WTC11 (cell line): ENCODE measurements at regions not wholly inside any gene's neighbourhood (a gene's known extent, or its start where the extent isn't known, plus 50 kb on each side); places are given as distances from the start of the nearest gene placed in this dataset.

Experiments used
- ATAC-seq: fragments of 200-7000 bp; cut with Tn5 transposase; 2 replicates; pipeline ENCODE4 v1.10.0; 2021; ENCODE audit warnings: mild to moderate bottlenecking, moderate library complexity
- CTCF ChIA-PET: fragments of 300-600 bp; sonication (Branson Sonifier 250); formaldehyde crosslinking; loops from one replicate; lab custom pipeline; 2021; ENCODE audit warnings: antibody characterized with exemption; lab: Charles Lee
- POLR2A ChIA-PET: fragments of 350-600 bp; sonication (Branson Sonifier 250); formaldehyde crosslinking; loops from one replicate; lab custom pipeline; 2021; ENCODE audit warnings: antibody characterized with exemption; lab: Charles Lee
- DNase-seq: peaks from one replicate; pipeline ENCODE4 v3.0.0; 2021; ENCODE audit warnings: low spot score
- H3K27ac Mint-ChIP-seq: 2 replicates; pipeline ENCODE4 v1.8.0; 2021; ENCODE audit warnings: mixed read lengths
- H3K27me3 Mint-ChIP-seq: 2 replicates; pipeline ENCODE4 v1.8.0; 2021; ENCODE audit warnings: low read depth, mild to moderate bottlenecking, moderate library complexity, mixed read lengths
- H3K36me3 Mint-ChIP-seq: 2 replicates; pipeline ENCODE4 v1.8.0; 2021; ENCODE audit warnings: mixed read lengths
- H3K4me1 Mint-ChIP-seq: 2 replicates; pipeline ENCODE4 v1.8.0; 2022; ENCODE audit warnings: mixed read lengths
- H3K4me3 Mint-ChIP-seq: 2 replicates; pipeline ENCODE4 v1.8.0; 2021; ENCODE audit warnings: mild to moderate bottlenecking, moderate library complexity, mixed read lengths
- H3K9me3 Mint-ChIP-seq: 2 replicates; pipeline ENCODE4 v1.8.0; 2021; ENCODE audit warnings: mixed read lengths
- CREB1 ChIP-seq: sonication (generic); formaldehyde crosslinking; IDR thresholded peaks from 2 replicates; pipeline ENCODE4 v1.8.0; 2023; ENCODE audit warnings: mild to moderate bottlenecking, missing genetic modification reagents
- EMX1 ChIP-seq: fragments of 250-450 bp; sonication (Bioruptor Pico); IDR thresholded peaks from 2 replicates; pipeline ENCODE4 v1.8.0; 2021; ENCODE audit warnings: mild to moderate bottlenecking
- FOXK1 ChIP-seq: sonication (generic); formaldehyde crosslinking; IDR thresholded peaks from 2 replicates; pipeline ENCODE4 v1.8.0; 2022; ENCODE audit warnings: mild to moderate bottlenecking, moderate library complexity, missing genetic modification reagents
- NFATC4 ChIP-seq: fragments of 250-450 bp; sonication (Bioruptor Pico); IDR thresholded peaks from 2 replicates; pipeline ENCODE4 v1.9.0; 2021; ENCODE audit warnings: mild to moderate bottlenecking
- SMAD3 ChIP-seq: sonication (generic); formaldehyde crosslinking; IDR thresholded peaks from 2 replicates; pipeline ENCODE4 v1.8.0; 2022; ENCODE audit warnings: missing genetic modification reagents, mild to moderate bottlenecking, borderline replicate concordance
- SOX15 ChIP-seq: fragments of 250-450 bp; sonication (Bioruptor Pico); IDR thresholded peaks from 2 replicates; pipeline ENCODE4 v1.9.0; 2021; ENCODE audit warnings: mild to moderate bottlenecking
- TCF7 ChIP-seq: sonication (generic); formaldehyde crosslinking; IDR thresholded peaks from 2 replicates; pipeline ENCODE4 v1.8.0; 2022; ENCODE audit warnings: mild to moderate bottlenecking, low read depth, missing genetic modification reagents, moderate library complexity
- TEAD4 ChIP-seq: sonication (generic); formaldehyde crosslinking; IDR thresholded peaks from 2 replicates; pipeline ENCODE4 v1.8.0; 2022; ENCODE audit warnings: mild to moderate bottlenecking, missing genetic modification reagents
- TF ChIP-seq, protein P1 (sequence below): sonication (generic); formaldehyde crosslinking; IDR thresholded peaks from 2 replicates; pipeline ENCODE4 v1.8.1; 2022; ENCODE audit warnings: low read depth, missing genetic modification reagents, borderline replicate concordance
- TF ChIP-seq, protein P2 (sequence below): fragments of 250-450 bp; sonication (Bioruptor Pico); IDR thresholded peaks from 2 replicates; pipeline ENCODE4 v1.9.0; 2021; ENCODE audit warnings: moderate library complexity, mild to moderate bottlenecking, inconsistent platforms, borderline replicate concordance
- TF ChIP-seq, protein P3 (sequence below): sonication (generic); formaldehyde crosslinking; IDR thresholded peaks from 2 replicates; pipeline ENCODE4 v1.8.1; 2022; ENCODE audit warnings: mild to moderate bottlenecking, missing genetic modification reagents, moderate library complexity, borderline replicate concordance
- TF ChIP-seq, protein P4 (sequence below): fragments of 250-450 bp; sonication (Bioruptor Pico); IDR thresholded peaks from 2 replicates; pipeline ENCODE4 v1.9.0; 2021; ENCODE audit warnings: mild to moderate bottlenecking, borderline replicate concordance
- TF ChIP-seq, protein P5 (sequence below): sonication (generic); formaldehyde crosslinking; IDR thresholded peaks from 2 replicates; pipeline ENCODE4 v1.8.0; 2022; ENCODE audit warnings: mild to moderate bottlenecking, missing genetic modification reagents
- TF ChIP-seq, protein P6 (sequence below): fragments of 250-450 bp; sonication (Bioruptor Pico); IDR thresholded peaks from 2 replicates; pipeline ENCODE4 v1.9.0; 2021; ENCODE audit warnings: mild to moderate bottlenecking
- TF ChIP-seq, protein P7 (sequence below): sonication (generic); formaldehyde crosslinking; IDR thresholded peaks from 2 replicates; pipeline ENCODE4 v1.8.1; 2023; ENCODE audit warnings: mild to moderate bottlenecking, missing genetic modification reagents, moderate library complexity
- TF ChIP-seq, protein P8 (sequence below): sonication (generic); formaldehyde crosslinking; IDR thresholded peaks from 2 replicates; pipeline ENCODE4 v1.8.1; 2022; ENCODE audit warnings: low read depth, mild to moderate bottlenecking, moderate library complexity, missing genetic modification reagents, borderline replicate concordance
- TF ChIP-seq, protein P9 (sequence below): sonication (generic); formaldehyde crosslinking; conservative IDR thresholded peaks from 2 replicates; pipeline ENCODE4 v1.8.1; 2023; ENCODE audit warnings: mild to moderate bottlenecking, low read depth, missing genetic modification reagents, moderate library complexity

DNA sequence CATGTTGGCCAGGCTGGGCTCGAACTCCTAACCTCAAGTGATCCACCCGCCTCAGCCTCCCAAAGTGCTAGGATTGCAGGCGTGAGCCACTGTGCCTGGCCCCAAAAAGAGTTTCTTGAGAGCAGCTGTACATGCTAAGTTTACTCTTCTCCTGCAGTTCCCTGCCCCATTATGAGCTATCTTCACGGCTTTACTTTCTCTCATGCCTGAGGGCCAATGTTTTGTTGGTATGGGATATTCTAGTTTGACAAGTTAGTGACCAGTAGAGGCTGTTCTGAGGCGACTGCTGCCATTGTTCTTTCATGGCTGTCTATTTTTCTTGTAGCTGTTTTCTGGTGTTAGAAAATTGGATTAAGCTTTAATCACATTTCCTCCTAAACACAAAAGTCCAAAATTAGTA lies 78.0 kb upstream of the STX18 start:
- 0 out of 2 replicates have a peak, but pooled peaks cover under 1% of the 10 kb centered on the region for H3K36me3 Mint-ChIP-seq
- no peaks in the 10 kb centered on the region for H3K9me3 Mint-ChIP-seq
- DNase-seq, result no peak
- ChIA-PET CTCF (no interaction called here), POLR2A (no interaction called here)
- TF ChIP-seq, protein P1, sequence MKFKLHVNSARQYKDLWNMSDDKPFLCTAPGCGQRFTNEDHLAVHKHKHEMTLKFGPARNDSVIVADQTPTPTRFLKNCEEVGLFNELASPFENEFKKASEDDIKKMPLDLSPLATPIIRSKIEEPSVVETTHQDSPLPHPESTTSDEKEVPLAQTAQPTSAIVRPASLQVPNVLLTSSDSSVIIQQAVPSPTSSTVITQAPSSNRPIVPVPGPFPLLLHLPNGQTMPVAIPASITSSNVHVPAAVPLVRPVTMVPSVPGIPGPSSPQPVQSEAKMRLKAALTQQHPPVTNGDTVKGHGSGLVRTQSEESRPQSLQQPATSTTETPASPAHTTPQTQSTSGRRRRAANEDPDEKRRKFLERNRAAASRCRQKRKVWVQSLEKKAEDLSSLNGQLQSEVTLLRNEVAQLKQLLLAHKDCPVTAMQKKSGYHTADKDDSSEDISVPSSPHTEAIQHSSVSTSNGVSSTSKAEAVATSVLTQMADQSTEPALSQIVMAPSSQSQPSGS (CRISPR knock-in tag), result no peak
- TF ChIP-seq, protein P2, sequence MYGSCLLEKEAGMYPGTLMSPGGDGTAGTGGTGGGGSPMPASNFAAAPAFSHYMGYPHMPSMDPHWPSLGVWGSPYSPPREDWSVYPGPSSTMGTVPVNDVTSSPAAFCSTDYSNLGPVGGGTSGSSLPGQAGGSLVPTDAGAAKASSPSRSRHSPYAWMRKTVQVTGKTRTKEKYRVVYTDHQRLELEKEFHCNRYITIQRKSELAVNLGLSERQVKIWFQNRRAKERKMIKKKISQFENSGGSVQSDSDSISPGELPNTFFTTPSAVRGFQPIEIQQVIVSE, result no peak
- TF ChIP-seq FOXK1 (no peak), CREB1 (CRISPR knock-in tag) (no peak), SOX15 (CRISPR knock-in tag) (no peak)
- TF ChIP-seq, protein P3, sequence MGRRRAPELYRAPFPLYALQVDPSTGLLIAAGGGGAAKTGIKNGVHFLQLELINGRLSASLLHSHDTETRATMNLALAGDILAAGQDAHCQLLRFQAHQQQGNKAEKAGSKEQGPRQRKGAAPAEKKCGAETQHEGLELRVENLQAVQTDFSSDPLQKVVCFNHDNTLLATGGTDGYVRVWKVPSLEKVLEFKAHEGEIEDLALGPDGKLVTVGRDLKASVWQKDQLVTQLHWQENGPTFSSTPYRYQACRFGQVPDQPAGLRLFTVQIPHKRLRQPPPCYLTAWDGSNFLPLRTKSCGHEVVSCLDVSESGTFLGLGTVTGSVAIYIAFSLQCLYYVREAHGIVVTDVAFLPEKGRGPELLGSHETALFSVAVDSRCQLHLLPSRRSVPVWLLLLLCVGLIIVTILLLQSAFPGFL (CRISPR knock-in tag), result no peak
- TF ChIP-seq, protein P4, sequence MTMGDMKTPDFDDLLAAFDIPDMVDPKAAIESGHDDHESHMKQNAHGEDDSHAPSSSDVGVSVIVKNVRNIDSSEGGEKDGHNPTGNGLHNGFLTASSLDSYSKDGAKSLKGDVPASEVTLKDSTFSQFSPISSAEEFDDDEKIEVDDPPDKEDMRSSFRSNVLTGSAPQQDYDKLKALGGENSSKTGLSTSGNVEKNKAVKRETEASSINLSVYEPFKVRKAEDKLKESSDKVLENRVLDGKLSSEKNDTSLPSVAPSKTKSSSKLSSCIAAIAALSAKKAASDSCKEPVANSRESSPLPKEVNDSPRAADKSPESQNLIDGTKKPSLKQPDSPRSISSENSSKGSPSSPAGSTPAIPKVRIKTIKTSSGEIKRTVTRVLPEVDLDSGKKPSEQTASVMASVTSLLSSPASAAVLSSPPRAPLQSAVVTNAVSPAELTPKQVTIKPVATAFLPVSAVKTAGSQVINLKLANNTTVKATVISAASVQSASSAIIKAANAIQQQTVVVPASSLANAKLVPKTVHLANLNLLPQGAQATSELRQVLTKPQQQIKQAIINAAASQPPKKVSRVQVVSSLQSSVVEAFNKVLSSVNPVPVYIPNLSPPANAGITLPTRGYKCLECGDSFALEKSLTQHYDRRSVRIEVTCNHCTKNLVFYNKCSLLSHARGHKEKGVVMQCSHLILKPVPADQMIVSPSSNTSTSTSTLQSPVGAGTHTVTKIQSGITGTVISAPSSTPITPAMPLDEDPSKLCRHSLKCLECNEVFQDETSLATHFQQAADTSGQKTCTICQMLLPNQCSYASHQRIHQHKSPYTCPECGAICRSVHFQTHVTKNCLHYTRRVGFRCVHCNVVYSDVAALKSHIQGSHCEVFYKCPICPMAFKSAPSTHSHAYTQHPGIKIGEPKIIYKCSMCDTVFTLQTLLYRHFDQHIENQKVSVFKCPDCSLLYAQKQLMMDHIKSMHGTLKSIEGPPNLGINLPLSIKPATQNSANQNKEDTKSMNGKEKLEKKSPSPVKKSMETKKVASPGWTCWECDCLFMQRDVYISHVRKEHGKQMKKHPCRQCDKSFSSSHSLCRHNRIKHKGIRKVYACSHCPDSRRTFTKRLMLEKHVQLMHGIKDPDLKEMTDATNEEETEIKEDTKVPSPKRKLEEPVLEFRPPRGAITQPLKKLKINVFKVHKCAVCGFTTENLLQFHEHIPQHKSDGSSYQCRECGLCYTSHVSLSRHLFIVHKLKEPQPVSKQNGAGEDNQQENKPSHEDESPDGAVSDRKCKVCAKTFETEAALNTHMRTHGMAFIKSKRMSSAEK, result no peak
- TF ChIP-seq, protein P5, sequence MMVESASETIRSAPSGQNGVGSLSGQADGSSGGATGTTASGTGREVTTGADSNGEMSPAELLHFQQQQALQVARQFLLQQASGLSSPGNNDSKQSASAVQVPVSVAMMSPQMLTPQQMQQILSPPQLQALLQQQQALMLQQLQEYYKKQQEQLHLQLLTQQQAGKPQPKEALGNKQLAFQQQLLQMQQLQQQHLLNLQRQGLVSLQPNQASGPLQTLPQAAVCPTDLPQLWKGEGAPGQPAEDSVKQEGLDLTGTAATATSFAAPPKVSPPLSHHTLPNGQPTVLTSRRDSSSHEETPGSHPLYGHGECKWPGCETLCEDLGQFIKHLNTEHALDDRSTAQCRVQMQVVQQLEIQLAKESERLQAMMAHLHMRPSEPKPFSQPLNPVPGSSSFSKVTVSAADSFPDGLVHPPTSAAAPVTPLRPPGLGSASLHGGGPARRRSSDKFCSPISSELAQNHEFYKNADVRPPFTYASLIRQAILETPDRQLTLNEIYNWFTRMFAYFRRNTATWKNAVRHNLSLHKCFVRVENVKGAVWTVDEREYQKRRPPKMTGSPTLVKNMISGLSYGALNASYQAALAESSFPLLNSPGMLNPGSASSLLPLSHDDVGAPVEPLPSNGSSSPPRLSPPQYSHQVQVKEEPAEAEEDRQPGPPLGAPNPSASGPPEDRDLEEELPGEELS (CRISPR knock-in tag), result no peak
- H3K27me3 Mint-ChIP-seq, result no peaks in the 10 kb centered on the region
- H3K27ac Mint-ChIP-seq, result no peak overlapping the region
- no peak for ATAC-seq
- peaks cover 2% of the 10 kb centered on the region; the same call in 1 of the 2 replicates for H3K4me1 Mint-ChIP-seq
- no peak overlapping the region for H3K4me3 Mint-ChIP-seq

DNA sequence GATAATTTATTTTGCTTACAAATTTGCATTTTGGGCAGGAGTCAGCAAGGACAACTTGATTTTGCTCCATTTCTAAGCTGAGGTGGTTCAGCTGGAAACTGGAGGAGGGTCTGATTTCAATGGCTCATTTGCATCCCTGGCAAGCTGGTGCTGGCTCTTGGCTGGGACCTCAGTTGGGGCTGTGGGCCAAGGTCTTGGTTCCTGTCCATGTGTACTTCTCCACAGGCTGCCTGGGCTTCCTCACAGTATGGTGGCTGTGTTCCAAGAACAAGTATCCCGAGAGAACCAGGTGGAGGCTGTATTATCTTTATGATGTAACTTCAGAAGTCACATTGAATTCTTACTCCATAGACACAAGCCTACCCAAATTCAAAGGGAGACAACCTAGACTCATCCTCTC lies 77.0 kb upstream of the STX18 start:
- DNase-seq, result no peak
- no peaks in the 10 kb centered on the region for H3K27me3 Mint-ChIP-seq
- ChIA-PET CTCF (no interaction called here), POLR2A (no interaction called here)
- peaks cover 2% of the 10 kb centered on the region; the same call in 1 of the 2 replicates for H3K4me1 Mint-ChIP-seq
- H3K4me3 Mint-ChIP-seq, result no peak overlapping the region
- H3K9me3 Mint-ChIP-seq, result no peaks in the 10 kb centered on the region
- ATAC-seq, result no peak
- H3K27ac Mint-ChIP-seq, result no peak overlapping the region
- 0 out of 2 replicates have a peak, but pooled peaks cover 2% of the 10 kb centered on the region for H3K36me3 Mint-ChIP-seq
- TF ChIP-seq TCF7 (CRISPR knock-in tag) (no peak), EMX1 (no peak), SMAD3 (CRISPR knock-in tag) (no peak), TEAD4 (no peak), NFATC4 (CRISPR knock-in tag) (no peak)
- TF ChIP-seq, protein P6, sequence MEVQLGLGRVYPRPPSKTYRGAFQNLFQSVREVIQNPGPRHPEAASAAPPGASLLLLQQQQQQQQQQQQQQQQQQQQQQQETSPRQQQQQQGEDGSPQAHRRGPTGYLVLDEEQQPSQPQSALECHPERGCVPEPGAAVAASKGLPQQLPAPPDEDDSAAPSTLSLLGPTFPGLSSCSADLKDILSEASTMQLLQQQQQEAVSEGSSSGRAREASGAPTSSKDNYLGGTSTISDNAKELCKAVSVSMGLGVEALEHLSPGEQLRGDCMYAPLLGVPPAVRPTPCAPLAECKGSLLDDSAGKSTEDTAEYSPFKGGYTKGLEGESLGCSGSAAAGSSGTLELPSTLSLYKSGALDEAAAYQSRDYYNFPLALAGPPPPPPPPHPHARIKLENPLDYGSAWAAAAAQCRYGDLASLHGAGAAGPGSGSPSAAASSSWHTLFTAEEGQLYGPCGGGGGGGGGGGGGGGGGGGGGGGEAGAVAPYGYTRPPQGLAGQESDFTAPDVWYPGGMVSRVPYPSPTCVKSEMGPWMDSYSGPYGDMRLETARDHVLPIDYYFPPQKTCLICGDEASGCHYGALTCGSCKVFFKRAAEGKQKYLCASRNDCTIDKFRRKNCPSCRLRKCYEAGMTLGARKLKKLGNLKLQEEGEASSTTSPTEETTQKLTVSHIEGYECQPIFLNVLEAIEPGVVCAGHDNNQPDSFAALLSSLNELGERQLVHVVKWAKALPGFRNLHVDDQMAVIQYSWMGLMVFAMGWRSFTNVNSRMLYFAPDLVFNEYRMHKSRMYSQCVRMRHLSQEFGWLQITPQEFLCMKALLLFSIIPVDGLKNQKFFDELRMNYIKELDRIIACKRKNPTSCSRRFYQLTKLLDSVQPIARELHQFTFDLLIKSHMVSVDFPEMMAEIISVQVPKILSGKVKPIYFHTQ (CRISPR knock-in tag), result no peak
- TF ChIP-seq, protein P7, sequence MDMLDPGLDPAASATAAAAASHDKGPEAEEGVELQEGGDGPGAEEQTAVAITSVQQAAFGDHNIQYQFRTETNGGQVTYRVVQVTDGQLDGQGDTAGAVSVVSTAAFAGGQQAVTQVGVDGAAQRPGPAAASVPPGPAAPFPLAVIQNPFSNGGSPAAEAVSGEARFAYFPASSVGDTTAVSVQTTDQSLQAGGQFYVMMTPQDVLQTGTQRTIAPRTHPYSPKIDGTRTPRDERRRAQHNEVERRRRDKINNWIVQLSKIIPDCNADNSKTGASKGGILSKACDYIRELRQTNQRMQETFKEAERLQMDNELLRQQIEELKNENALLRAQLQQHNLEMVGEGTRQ (CRISPR knock-in tag), result no peak
- TF ChIP-seq, protein P8, sequence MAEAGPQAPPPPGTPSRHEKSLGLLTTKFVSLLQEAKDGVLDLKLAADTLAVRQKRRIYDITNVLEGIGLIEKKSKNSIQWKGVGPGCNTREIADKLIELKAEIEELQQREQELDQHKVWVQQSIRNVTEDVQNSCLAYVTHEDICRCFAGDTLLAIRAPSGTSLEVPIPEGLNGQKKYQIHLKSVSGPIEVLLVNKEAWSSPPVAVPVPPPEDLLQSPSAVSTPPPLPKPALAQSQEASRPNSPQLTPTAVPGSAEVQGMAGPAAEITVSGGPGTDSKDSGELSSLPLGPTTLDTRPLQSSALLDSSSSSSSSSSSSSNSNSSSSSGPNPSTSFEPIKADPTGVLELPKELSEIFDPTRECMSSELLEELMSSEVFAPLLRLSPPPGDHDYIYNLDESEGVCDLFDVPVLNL (CRISPR knock-in tag), result no peak
- TF ChIP-seq, protein P9, sequence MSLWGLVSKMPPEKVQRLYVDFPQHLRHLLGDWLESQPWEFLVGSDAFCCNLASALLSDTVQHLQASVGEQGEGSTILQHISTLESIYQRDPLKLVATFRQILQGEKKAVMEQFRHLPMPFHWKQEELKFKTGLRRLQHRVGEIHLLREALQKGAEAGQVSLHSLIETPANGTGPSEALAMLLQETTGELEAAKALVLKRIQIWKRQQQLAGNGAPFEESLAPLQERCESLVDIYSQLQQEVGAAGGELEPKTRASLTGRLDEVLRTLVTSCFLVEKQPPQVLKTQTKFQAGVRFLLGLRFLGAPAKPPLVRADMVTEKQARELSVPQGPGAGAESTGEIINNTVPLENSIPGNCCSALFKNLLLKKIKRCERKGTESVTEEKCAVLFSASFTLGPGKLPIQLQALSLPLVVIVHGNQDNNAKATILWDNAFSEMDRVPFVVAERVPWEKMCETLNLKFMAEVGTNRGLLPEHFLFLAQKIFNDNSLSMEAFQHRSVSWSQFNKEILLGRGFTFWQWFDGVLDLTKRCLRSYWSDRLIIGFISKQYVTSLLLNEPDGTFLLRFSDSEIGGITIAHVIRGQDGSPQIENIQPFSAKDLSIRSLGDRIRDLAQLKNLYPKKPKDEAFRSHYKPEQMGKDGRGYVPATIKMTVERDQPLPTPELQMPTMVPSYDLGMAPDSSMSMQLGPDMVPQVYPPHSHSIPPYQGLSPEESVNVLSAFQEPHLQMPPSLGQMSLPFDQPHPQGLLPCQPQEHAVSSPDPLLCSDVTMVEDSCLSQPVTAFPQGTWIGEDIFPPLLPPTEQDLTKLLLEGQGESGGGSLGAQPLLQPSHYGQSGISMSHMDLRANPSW (CRISPR knock-in tag), result no peak
